ENCODE measurements at regions not wholly inside any gene's neighbourhood (a gene's known extent, or its start where the extent isn't known, plus 50 kb on each side); places are given as distances from the start of the nearest gene placed in this dataset.
A peak's percentile ranks its signal among the peaks of the same experiment; 100 is the strongest.

DNA sequence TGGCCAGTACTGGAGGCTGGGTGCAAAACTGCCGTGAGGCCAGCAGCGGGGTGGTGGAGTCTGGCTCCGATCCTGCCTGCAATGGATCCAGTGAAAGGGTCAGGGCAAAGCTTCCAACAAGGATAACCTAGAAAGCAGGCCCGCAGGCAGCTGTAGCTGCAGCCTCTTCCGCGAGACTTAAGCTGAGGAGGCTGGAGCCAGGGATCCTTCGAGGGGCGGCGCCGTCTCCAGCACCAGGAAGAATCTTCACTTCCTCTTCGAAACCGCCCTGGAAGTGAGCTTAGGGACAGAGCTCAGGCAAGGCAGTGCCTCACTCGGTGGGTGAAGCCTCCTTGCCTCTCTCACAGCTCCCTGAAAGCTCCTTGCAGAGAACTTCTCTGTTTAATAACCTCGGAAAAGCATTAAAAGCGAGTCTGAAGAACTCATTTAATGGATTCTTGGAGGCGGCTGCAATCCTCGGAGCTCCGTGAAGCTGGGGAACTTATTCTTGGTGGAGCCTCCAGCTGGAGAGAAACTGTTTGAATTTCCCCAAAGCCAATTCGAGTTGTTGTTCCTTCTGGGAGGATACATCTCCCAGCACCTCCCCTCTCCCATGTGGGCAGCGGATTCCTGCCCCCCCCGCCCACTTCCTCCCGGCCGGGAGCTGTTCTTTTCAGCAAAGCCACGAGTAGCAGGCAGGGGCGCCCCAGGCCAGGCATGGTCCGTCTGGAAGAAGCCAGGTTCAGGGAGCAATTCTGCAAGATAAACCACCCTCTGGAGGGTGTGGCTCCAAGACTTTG, 169.9 kb downstream of the CTTN start (continued):
- TF ChIP-seq FUS (optimal IDR thresholded peaks at IDR 0.05; ENCODE audit: low read depth, low read length) (no peak), NR2C2 (CRISPR knock-in tag; IDR thresholded peaks at IDR 0.05) (no peak), NR2C2 (tag; IDR thresholded peaks at IDR 0.05) (no peak), ZNF764 (CRISPR knock-in tag; IDR thresholded peaks at IDR 0.05; ENCODE audit: low read depth) (no peak), CBX8 (IDR thresholded peaks at IDR 0.05; ENCODE audit: borderline replicate concordance, extremely low read depth, low read depth, low read length, poor library complexity, severe bottlenecking) (no peak), JUN (IDR thresholded peaks at IDR 0.05; ENCODE audit: borderline replicate concordance, low read depth, low read length) (no peak), JUN (CRISPR knock-in tag; IDR thresholded peaks at IDR 0.05; ENCODE audit: borderline replicate concordance) (no peak), ZNF785 (CRISPR knock-in tag; IDR thresholded peaks at IDR 0.05) (no peak), SPI1 (IDR thresholded peaks at IDR 0.05; ENCODE audit: borderline replicate concordance, low read depth, low read length) (peak; percentile 73; the same call in 1 of the 2 replicates), KLF6 (CRISPR knock-in tag; IDR thresholded peaks at IDR 0.05; ENCODE audit: borderline replicate concordance) (no peak), ELF1 (tag; IDR thresholded peaks at IDR 0.05) (peak; percentile 81), ZNF740 (CRISPR knock-in tag; IDR thresholded peaks at IDR 0.05) (no peak), ZNF740 (tag; IDR thresholded peaks at IDR 0.05) (0 out of 4 replicates have a peak, but pooled peaks of 1 of the 2 experiments have one; percentile 37)
- TF ChIP-seq, protein P1, sequence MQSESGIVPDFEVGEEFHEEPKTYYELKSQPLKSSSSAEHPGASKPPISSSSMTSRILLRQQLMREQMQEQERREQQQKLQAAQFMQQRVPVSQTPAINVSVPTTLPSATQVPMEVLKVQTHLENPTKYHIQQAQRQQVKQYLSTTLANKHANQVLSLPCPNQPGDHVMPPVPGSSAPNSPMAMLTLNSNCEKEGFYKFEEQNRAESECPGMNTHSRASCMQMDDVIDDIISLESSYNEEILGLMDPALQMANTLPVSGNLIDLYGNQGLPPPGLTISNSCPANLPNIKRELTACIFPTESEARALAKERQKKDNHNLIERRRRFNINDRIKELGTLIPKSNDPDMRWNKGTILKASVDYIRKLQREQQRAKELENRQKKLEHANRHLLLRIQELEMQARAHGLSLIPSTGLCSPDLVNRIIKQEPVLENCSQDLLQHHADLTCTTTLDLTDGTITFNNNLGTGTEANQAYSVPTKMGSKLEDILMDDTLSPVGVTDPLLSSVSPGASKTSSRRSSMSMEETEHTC (IDR thresholded peaks at IDR 0.05), result no peak

Measured in K562 (cell line).